ENCODE measurements at regions not wholly inside any gene's neighbourhood (a gene's known extent, or its start where the extent isn't known, plus 50 kb on each side); places are given as distances from the start of the nearest gene placed in this dataset.

DNA sequence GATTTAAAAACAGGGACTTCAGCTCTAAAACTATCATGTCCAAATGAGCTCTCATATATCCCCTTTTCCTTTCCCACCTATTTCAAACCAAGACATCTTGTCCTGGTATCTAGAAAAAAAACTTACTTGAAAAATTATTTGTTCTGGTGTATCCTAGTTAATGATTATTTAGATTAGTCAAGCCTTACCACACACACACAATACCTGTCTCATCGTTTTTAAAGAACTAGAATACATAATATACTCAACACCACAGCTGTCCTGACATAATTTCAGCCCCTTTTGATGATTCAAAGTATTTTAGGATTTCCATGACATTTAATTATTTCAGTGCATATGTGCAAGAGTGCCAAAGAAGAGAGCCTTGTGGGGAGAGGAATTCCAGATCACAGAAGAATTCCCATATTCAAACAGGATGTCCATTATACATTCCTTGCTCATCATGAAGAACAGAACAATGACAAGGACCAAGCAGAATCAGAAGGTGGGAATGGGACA is 233.7 kb downstream of the SMARCA2 start:
- BruUV-seq (replicated peaks) = no TSS peak
- Histone ChIP-seq H3K27me3 (ENCODE audit: control insufficient read depth, insufficient read depth, low read length) (no peaks in the 10 kb centered on the region), H3K9me3 (ENCODE audit: control insufficient read depth, insufficient read depth, low read depth, low read length) (no peaks in the 10 kb centered on the region), H3K4me3 (ENCODE audit: low read depth in 2 of 2, low read length in 2 of 2) (no peak overlapping the region), H3K36me3 (ENCODE audit: control insufficient read depth, insufficient read depth, low read length) (no peaks in the 10 kb centered on the region), H3K27ac (ENCODE audit: low read length) (no peak overlapping the region), H3K4me1 (ENCODE audit: control insufficient read depth, insufficient read depth, low read length) (no peaks in the 10 kb centered on the region)
- in situ Hi-C loops (cut with HindIII; ENCODE audit: low pct_unique_long_range_greater_than_20kb, low sequenced_read_pairs) = no loop called here
- intact Hi-C loops (cut with micrococcal nuclease; ENCODE audit: unreplicated experiment) = no loop called here
- ChIA-PET POLR2A (no interaction called here), CTCF (no interaction called here)
- DNase-seq (ENCODE audit: low read depth, low spot score) (no peak), ATAC-seq (no peak)
- TF ChIP-seq, protein P1, sequence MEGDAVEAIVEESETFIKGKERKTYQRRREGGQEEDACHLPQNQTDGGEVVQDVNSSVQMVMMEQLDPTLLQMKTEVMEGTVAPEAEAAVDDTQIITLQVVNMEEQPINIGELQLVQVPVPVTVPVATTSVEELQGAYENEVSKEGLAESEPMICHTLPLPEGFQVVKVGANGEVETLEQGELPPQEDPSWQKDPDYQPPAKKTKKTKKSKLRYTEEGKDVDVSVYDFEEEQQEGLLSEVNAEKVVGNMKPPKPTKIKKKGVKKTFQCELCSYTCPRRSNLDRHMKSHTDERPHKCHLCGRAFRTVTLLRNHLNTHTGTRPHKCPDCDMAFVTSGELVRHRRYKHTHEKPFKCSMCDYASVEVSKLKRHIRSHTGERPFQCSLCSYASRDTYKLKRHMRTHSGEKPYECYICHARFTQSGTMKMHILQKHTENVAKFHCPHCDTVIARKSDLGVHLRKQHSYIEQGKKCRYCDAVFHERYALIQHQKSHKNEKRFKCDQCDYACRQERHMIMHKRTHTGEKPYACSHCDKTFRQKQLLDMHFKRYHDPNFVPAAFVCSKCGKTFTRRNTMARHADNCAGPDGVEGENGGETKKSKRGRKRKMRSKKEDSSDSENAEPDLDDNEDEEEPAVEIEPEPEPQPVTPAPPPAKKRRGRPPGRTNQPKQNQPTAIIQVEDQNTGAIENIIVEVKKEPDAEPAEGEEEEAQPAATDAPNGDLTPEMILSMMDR (IDR thresholded peaks at IDR 0.05) = no peak

DNA sequence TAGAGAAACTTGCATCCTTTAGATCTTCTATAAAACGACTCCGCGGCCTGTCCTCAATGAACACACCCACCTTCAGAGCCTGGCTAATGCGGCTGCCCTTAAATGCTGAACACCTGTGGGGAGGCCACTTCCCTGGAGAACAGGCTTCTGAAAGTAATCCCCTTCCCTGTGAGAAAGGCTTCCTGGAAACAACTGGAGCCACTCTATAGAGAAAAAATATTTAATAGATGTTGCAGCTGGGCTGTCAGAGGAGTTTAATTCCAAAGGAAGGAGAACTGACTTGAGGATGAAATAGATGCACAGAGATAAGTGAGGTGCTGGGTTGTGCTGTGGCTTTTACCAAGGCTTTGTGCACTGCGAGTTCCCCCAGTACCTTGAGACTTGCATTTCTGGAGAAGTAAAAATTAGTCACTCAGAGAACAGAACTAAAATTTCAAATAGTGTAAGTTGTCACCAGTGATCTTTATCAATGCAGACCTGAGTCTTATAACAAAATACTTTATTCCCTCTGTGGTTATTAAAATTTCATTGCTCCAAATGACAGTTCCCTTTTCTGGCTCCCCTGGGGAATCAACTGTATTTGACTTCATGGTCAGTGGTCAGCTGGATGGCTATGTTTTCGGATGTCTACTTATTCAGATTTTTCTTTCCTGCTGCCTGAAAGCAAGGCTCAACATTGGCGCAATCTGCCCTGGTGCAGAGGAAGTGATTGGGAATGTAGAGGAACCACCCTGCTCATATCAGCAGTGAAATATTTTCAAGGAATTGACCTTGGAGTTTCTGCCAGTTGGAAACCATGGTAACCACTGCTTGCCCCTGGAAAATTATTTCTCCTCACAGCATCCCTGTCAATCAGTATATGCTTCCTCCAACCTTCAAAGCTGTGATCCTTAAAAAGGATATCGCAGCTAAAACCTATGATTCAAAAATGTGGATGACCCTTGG is 238.8 kb downstream of the SMARCA2 start:
- intact Hi-C loops (cut with micrococcal nuclease; ENCODE audit: unreplicated experiment) = no loop called here
- Histone ChIP-seq H3K27ac (ENCODE audit: low read length) (no peak overlapping the region), H3K9me3 (ENCODE audit: control insufficient read depth, insufficient read depth, low read depth, low read length) (no peaks in the 10 kb centered on the region), H3K4me1 (ENCODE audit: control insufficient read depth, insufficient read depth, low read length) (no peaks in the 10 kb centered on the region), H3K4me3 (ENCODE audit: low read depth in 2 of 2, low read length in 2 of 2) (no peak overlapping the region), H3K36me3 (ENCODE audit: control insufficient read depth, insufficient read depth, low read length) (no peaks in the 10 kb centered on the region), H3K27me3 (ENCODE audit: control insufficient read depth, insufficient read depth, low read length) (no peaks in the 10 kb centered on the region)
- ChIA-PET CTCF (no interaction called here), POLR2A (no interaction called here)
- DNase-seq (ENCODE audit: low read depth, low spot score) (no peak), ATAC-seq (no peak)
- no TSS peak for BruUV-seq (replicated peaks)
- TF ChIP-seq, protein P1 (IDR thresholded peaks at IDR 0.05) = no peak
- TF ChIP-seq TCF7L2 (IDR thresholded peaks at IDR 0.05; ENCODE audit: low read depth, low read length) (no peak), POLR2AphosphoS5 (IDR thresholded peaks at IDR 0.05; ENCODE audit: low read depth, low read length) (no peak), SIN3A (IDR thresholded peaks at IDR 0.05; ENCODE audit: borderline replicate concordance, insufficient read depth, low read depth, low read length) (no peak)
- TF ChIP-seq, protein P2, sequence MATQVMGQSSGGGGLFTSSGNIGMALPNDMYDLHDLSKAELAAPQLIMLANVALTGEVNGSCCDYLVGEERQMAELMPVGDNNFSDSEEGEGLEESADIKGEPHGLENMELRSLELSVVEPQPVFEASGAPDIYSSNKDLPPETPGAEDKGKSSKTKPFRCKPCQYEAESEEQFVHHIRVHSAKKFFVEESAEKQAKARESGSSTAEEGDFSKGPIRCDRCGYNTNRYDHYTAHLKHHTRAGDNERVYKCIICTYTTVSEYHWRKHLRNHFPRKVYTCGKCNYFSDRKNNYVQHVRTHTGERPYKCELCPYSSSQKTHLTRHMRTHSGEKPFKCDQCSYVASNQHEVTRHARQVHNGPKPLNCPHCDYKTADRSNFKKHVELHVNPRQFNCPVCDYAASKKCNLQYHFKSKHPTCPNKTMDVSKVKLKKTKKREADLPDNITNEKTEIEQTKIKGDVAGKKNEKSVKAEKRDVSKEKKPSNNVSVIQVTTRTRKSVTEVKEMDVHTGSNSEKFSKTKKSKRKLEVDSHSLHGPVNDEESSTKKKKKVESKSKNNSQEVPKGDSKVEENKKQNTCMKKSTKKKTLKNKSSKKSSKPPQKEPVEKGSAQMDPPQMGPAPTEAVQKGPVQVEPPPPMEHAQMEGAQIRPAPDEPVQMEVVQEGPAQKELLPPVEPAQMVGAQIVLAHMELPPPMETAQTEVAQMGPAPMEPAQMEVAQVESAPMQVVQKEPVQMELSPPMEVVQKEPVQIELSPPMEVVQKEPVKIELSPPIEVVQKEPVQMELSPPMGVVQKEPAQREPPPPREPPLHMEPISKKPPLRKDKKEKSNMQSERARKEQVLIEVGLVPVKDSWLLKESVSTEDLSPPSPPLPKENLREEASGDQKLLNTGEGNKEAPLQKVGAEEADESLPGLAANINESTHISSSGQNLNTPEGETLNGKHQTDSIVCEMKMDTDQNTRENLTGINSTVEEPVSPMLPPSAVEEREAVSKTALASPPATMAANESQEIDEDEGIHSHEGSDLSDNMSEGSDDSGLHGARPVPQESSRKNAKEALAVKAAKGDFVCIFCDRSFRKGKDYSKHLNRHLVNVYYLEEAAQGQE (IDR thresholded peaks at IDR 0.05; ENCODE audit: insufficient read depth in 1 of 2, low read depth in 2 of 2, low read length in 1 of 2) = no peak
- in situ Hi-C loops (cut with HindIII; ENCODE audit: low pct_unique_long_range_greater_than_20kb, low sequenced_read_pairs) = no loop called here

Measured in Panc1 (cell line).